ENCODE measurements at regions not wholly inside any gene's neighbourhood (a gene's known extent, or its start where the extent isn't known, plus 50 kb on each side); places are given as distances from the start of the nearest gene placed in this dataset.

- DNase-seq, result peak in 1 of 2 experiments; percentile 62
Measured at GRCh38 chr6:144582939-144583613, 297.9 kb downstream of the UTRN start.

- peak in 1 of 2 experiments; percentile 5 for DNase-seq
Measured at GRCh38 chr6:144583614-144583954, 298.4 kb downstream of the UTRN start.

- peak; percentile 34 to 63 for DNase-seq
Measured at GRCh38 chr6:144585217-144585814, 300.2 kb downstream of the UTRN start.

GRCh38 chr6:144586986-144587385 lies 301.9 kb downstream of the UTRN start:
- no peak for DNase-seq

- DNase-seq, result no peak
Measured at GRCh38 chr6:144588697-144589325, 303.7 kb downstream of the UTRN start.

GRCh38 chr6:144590532-144590931 lies 305.4 kb downstream of the UTRN start:
- DNase-seq, result no peak

- no peak for DNase-seq
Measured at GRCh38 chr6:144593392-144593791, 308.3 kb downstream of the UTRN start.

GRCh38 chr6:144594585-144594984 lies 309.4 kb downstream of the UTRN start:
- no peak for DNase-seq

GRCh38 chr6:144595266-144595665 lies 310.1 kb downstream of the UTRN start:
- DNase-seq, result no peak

- no peak for DNase-seq
Measured at GRCh38 chr6:144597511-144597910, 312.4 kb downstream of the UTRN start.

- DNase-seq, result no peak
Measured at GRCh38 chr6:144599615-144600014, 314.5 kb downstream of the UTRN start.

- no peak for DNase-seq
Measured at GRCh38 chr6:144601221-144601620, 316.1 kb downstream of the UTRN start.

- DNase-seq, result no peak
Measured at GRCh38 chr6:144602523-144603180, 317.5 kb downstream of the UTRN start.

- DNase-seq, result peak in 1 of 2 experiments; percentile 12
Measured at GRCh38 chr6:144606083-144606482, 320.9 kb downstream of the UTRN start.

GRCh38 chr6:144607998-144608735 lies 323.0 kb downstream of the UTRN start:
- no peak for DNase-seq

GRCh38 chr6:144612811-144613210 lies 327.7 kb downstream of the UTRN start:
- DNase-seq, result no peak

- no peak for DNase-seq
Measured at GRCh38 chr6:144613859-144614258, 328.7 kb downstream of the UTRN start.

GRCh38 chr6:144615870-144616269 lies 330.7 kb downstream of the UTRN start:
- DNase-seq, result no peak

GRCh38 chr6:144617191-144617590 lies 332.1 kb downstream of the UTRN start:
- no peak for DNase-seq

GRCh38 chr6:144617708-144618107 lies 332.6 kb downstream of the UTRN start:
- no peak for DNase-seq

- DNase-seq, result no peak
Measured at GRCh38 chr6:144619966-144620365, 334.8 kb downstream of the UTRN start.

GRCh38 chr6:144621332-144621731 lies 336.2 kb downstream of the UTRN start:
- no peak for DNase-seq

- no peak for DNase-seq
Measured at GRCh38 chr6:144624246-144624645, 339.1 kb downstream of the UTRN start.
